ENCODE measurements at regions not wholly inside any gene's neighbourhood (a gene's known extent, or its start where the extent isn't known, plus 50 kb on each side); places are given as distances from the start of the nearest gene placed in this dataset.
A peak's percentile ranks its signal among the peaks of the same experiment; 100 is the strongest.

- DNase-seq (ENCODE audit: low read depth) = no peak
- Histone ChIP-seq H3K4me3 (ENCODE audit: low read length) (no peak overlapping the region), H3K9me3 (ENCODE audit: control insufficient read depth, low read length) (no peaks in the 10 kb centered on the region)
These were observed 1126.4 kb upstream of the FLRT2 start for GRCh38 chr14:84403585-84403984.

GRCh38 chr14:84404246-84404645 is 1125.7 kb upstream of the FLRT2 start:
- Histone ChIP-seq H3K4me1 (ENCODE audit: control insufficient read depth, insufficient read depth, low read length) (no peaks in the 10 kb centered on the region), H3K36me3 (ENCODE audit: control insufficient read depth, insufficient read depth, low read length, severe bottlenecking) (no peaks in the 10 kb centered on the region), H3K9me3 (ENCODE audit: control insufficient read depth, low read length) (no peaks in the 10 kb centered on the region), H3K9ac (ENCODE audit: low read length) (no peak overlapping the region), H3K27me3 (replicated peaks; ENCODE audit: control insufficient read depth, insufficient read depth, low read length) (no peaks in the 10 kb centered on the region), H3K4me3 (ENCODE audit: low read length) (no peak overlapping the region)
- no peak for DNase-seq (ENCODE audit: low read depth)

More at GRCh38 chr14:84403585-84403984, 1126.4 kb upstream of the FLRT2 start:
- Histone ChIP-seq H3K4me1 (ENCODE audit: control insufficient read depth, insufficient read depth, low read length) (no peaks in the 10 kb centered on the region), H3K9ac (ENCODE audit: low read length) (no peak overlapping the region), H3K27me3 (replicated peaks; ENCODE audit: control insufficient read depth, insufficient read depth, low read length) (no peaks in the 10 kb centered on the region), H3K36me3 (ENCODE audit: control insufficient read depth, insufficient read depth, low read length, severe bottlenecking) (no peaks in the 10 kb centered on the region)

GRCh38 chr14:84409435-84409834 is 1120.5 kb upstream of the FLRT2 start:
- peak; percentile 58 for DNase-seq (ENCODE audit: low read depth)
- Histone ChIP-seq H3K4me1 (ENCODE audit: control insufficient read depth, insufficient read depth, low read length) (no peaks in the 10 kb centered on the region), H3K4me3 (ENCODE audit: low read length) (no peak overlapping the region), H3K9me3 (ENCODE audit: control insufficient read depth, low read length) (peaks cover 10% of the 10 kb centered on the region), H3K9ac (ENCODE audit: low read length) (no peak overlapping the region), H3K36me3 (ENCODE audit: control insufficient read depth, insufficient read depth, low read length, severe bottlenecking) (no peaks in the 10 kb centered on the region), H3K27me3 (replicated peaks; ENCODE audit: control insufficient read depth, insufficient read depth, low read length) (no peaks in the 10 kb centered on the region)

GRCh38 chr14:84410344-84410743 is 1119.6 kb upstream of the FLRT2 start:
- Histone ChIP-seq H3K4me3 (ENCODE audit: low read length) (no peak overlapping the region), H3K36me3 (ENCODE audit: control insufficient read depth, insufficient read depth, low read length, severe bottlenecking) (no peaks in the 10 kb centered on the region)

GRCh38 chr14:84420221-84420620 is 1109.7 kb upstream of the FLRT2 start:
- Histone ChIP-seq H3K27me3 (replicated peaks; ENCODE audit: control insufficient read depth, insufficient read depth, low read length) (no peaks in the 10 kb centered on the region), H3K9ac (ENCODE audit: low read length) (no peak overlapping the region)
- DNase-seq (ENCODE audit: low read depth) = peak; percentile 35

More at GRCh38 chr14:84410344-84410743, 1119.6 kb upstream of the FLRT2 start:
- no peak overlapping the region for H3K9ac ChIP-seq (ENCODE audit: low read length)
- H3K9me3 ChIP-seq (ENCODE audit: control insufficient read depth, low read length) = peaks cover 10% of the 10 kb centered on the region
- no peaks in the 10 kb centered on the region for H3K4me1 ChIP-seq (ENCODE audit: control insufficient read depth, insufficient read depth, low read length)
- H3K27me3 ChIP-seq (replicated peaks; ENCODE audit: control insufficient read depth, insufficient read depth, low read length) = no peaks in the 10 kb centered on the region
- no peak for DNase-seq (ENCODE audit: low read depth)

GRCh38 chr14:84421621-84422020 is 1108.3 kb upstream of the FLRT2 start:
- Histone ChIP-seq H3K9me3 (ENCODE audit: control insufficient read depth, low read length) (peaks cover 5% of the 10 kb centered on the region), H3K4me3 (ENCODE audit: low read length) (no peak overlapping the region), H3K36me3 (ENCODE audit: control insufficient read depth, insufficient read depth, low read length, severe bottlenecking) (no peaks in the 10 kb centered on the region), H3K4me1 (ENCODE audit: control insufficient read depth, insufficient read depth, low read length) (peaks cover 19% of the 10 kb centered on the region), H3K27me3 (replicated peaks; ENCODE audit: control insufficient read depth, insufficient read depth, low read length) (no peaks in the 10 kb centered on the region), H3K9ac (ENCODE audit: low read length) (no peak overlapping the region)
- peak; percentile 55 for DNase-seq (ENCODE audit: low read depth)

More at GRCh38 chr14:84420221-84420620, 1109.7 kb upstream of the FLRT2 start:
- Histone ChIP-seq H3K4me3 (ENCODE audit: low read length) (no peak overlapping the region), H3K9me3 (ENCODE audit: control insufficient read depth, low read length) (peaks cover 5% of the 10 kb centered on the region), H3K36me3 (ENCODE audit: control insufficient read depth, insufficient read depth, low read length, severe bottlenecking) (no peaks in the 10 kb centered on the region), H3K4me1 (ENCODE audit: control insufficient read depth, insufficient read depth, low read length) (peaks cover 19% of the 10 kb centered on the region)

GRCh38 chr14:84425968-84426367 is 1104.0 kb upstream of the FLRT2 start:
- DNase-seq (ENCODE audit: low read depth) = no peak
- no peaks in the 10 kb centered on the region for H3K36me3 ChIP-seq (ENCODE audit: control insufficient read depth, insufficient read depth, low read length, severe bottlenecking)
- H3K27me3 ChIP-seq (replicated peaks; ENCODE audit: control insufficient read depth, insufficient read depth, low read length) = no peaks in the 10 kb centered on the region
- H3K4me3 ChIP-seq (ENCODE audit: low read length) = no peak overlapping the region
- H3K9ac ChIP-seq (ENCODE audit: low read length) = no peak overlapping the region
- H3K4me1 ChIP-seq (ENCODE audit: control insufficient read depth, insufficient read depth, low read length) = peaks cover 12% of the 10 kb centered on the region
- H3K9me3 ChIP-seq (ENCODE audit: control insufficient read depth, low read length) = no peaks in the 10 kb centered on the region

GRCh38 chr14:84432676-84433075 is 1097.3 kb upstream of the FLRT2 start:
- Histone ChIP-seq H3K9ac (ENCODE audit: low read length) (no peak overlapping the region), H3K36me3 (ENCODE audit: control insufficient read depth, insufficient read depth, low read length, severe bottlenecking) (no peaks in the 10 kb centered on the region), H3K4me1 (ENCODE audit: control insufficient read depth, insufficient read depth, low read length) (no peaks in the 10 kb centered on the region), H3K4me3 (ENCODE audit: low read length) (no peak overlapping the region), H3K9me3 (ENCODE audit: control insufficient read depth, low read length) (no peaks in the 10 kb centered on the region), H3K27me3 (replicated peaks; ENCODE audit: control insufficient read depth, insufficient read depth, low read length) (no peaks in the 10 kb centered on the region)
- no peak for DNase-seq (ENCODE audit: low read depth)

- H3K36me3 ChIP-seq (ENCODE audit: control insufficient read depth, insufficient read depth, low read length, severe bottlenecking) = no peaks in the 10 kb centered on the region
- no peaks in the 10 kb centered on the region for H3K27me3 ChIP-seq (replicated peaks; ENCODE audit: control insufficient read depth, insufficient read depth, low read length)
- H3K4me3 ChIP-seq (ENCODE audit: low read length) = no peak overlapping the region
- no peaks in the 10 kb centered on the region for H3K9me3 ChIP-seq (ENCODE audit: control insufficient read depth, low read length)
- no peak for DNase-seq (ENCODE audit: low read depth)
- H3K4me1 ChIP-seq (ENCODE audit: control insufficient read depth, insufficient read depth, low read length) = no peaks in the 10 kb centered on the region
- H3K9ac ChIP-seq (ENCODE audit: low read length) = no peak overlapping the region
These were observed 1096.0 kb upstream of the FLRT2 start for GRCh38 chr14:84433961-84434360.

- no peaks in the 10 kb centered on the region for H3K36me3 ChIP-seq (ENCODE audit: control insufficient read depth, insufficient read depth, low read length, severe bottlenecking)
- no peak for DNase-seq (ENCODE audit: low read depth)
These were observed 1094.1 kb upstream of the FLRT2 start for GRCh38 chr14:84435820-84436324.

GRCh38 chr14:84436528-84436927 is 1093.4 kb upstream of the FLRT2 start:
- DNase-seq (ENCODE audit: low read depth) = no peak
- Histone ChIP-seq H3K9ac (ENCODE audit: low read length) (no peak overlapping the region), H3K4me3 (ENCODE audit: low read length) (no peak overlapping the region), H3K36me3 (ENCODE audit: control insufficient read depth, insufficient read depth, low read length, severe bottlenecking) (no peaks in the 10 kb centered on the region), H3K9me3 (ENCODE audit: control insufficient read depth, low read length) (no peaks in the 10 kb centered on the region), H3K27me3 (replicated peaks; ENCODE audit: control insufficient read depth, insufficient read depth, low read length) (no peaks in the 10 kb centered on the region), H3K4me1 (ENCODE audit: control insufficient read depth, insufficient read depth, low read length) (no peaks in the 10 kb centered on the region)

More at GRCh38 chr14:84435820-84436324, 1094.1 kb upstream of the FLRT2 start:
- H3K27me3 ChIP-seq (replicated peaks; ENCODE audit: control insufficient read depth, insufficient read depth, low read length) = no peaks in the 10 kb centered on the region
- no peaks in the 10 kb centered on the region for H3K4me1 ChIP-seq (ENCODE audit: control insufficient read depth, insufficient read depth, low read length)
- H3K4me3 ChIP-seq (ENCODE audit: low read length) = no peak overlapping the region
- no peaks in the 10 kb centered on the region for H3K9me3 ChIP-seq (ENCODE audit: control insufficient read depth, low read length)
- H3K9ac ChIP-seq (ENCODE audit: low read length) = no peak overlapping the region

- Histone ChIP-seq H3K9me3 (ENCODE audit: control insufficient read depth, low read length) (no peaks in the 10 kb centered on the region), H3K36me3 (ENCODE audit: control insufficient read depth, insufficient read depth, low read length, severe bottlenecking) (no peaks in the 10 kb centered on the region), H3K27me3 (replicated peaks; ENCODE audit: control insufficient read depth, insufficient read depth, low read length) (no peaks in the 10 kb centered on the region), H3K9ac (ENCODE audit: low read length) (no peak overlapping the region), H3K4me3 (ENCODE audit: low read length) (no peak overlapping the region), H3K4me1 (ENCODE audit: control insufficient read depth, insufficient read depth, low read length) (no peaks in the 10 kb centered on the region)
- no peak for DNase-seq (ENCODE audit: low read depth)
These were observed 1087.4 kb upstream of the FLRT2 start for GRCh38 chr14:84442521-84442920.

Data from adipocyte (in vitro differentiated cells).